K562 (cell line): ENCODE measurements at regions not wholly inside any gene's neighbourhood (a gene's known extent, or its start where the extent isn't known, plus 50 kb on each side); places are given as distances from the start of the nearest gene placed in this dataset.

ENCODE experiments used
- POLR2A ChIP-seq: fragments of 450-650 bp; conservative IDR thresholded peaks from 2 replicates; pipeline ENCODE4 v1.6.1; 2016
- POLR2AphosphoS5 ChIP-seq: IDR thresholded peaks from 2 replicates; pipeline ENCODE4 v1.6.1; 2011; ENCODE audit warnings: mild to moderate bottlenecking, low read depth, low read length, moderate library complexity; ENCODE audit not compliant: control insufficient read depth, insufficient read depth
- SRSF9 ChIP-seq: fragments of 200-400 bp; formaldehyde crosslinking; IDR thresholded peaks from 2 replicates; pipeline ENCODE4 v1.6.1; 2017; ENCODE audit warnings: low read depth, low read length, borderline replicate concordance
- YBX1 ChIP-seq: fragments of 450-650 bp; IDR thresholded peaks from 2 replicates; pipeline ENCODE4 v1.7.1; 2016; ENCODE audit warnings: mild to moderate bottlenecking
- ZNF436 ChIP-seq: fragments of 250-450, 450-650 bp; sonication (Bioruptor Pico); formaldehyde crosslinking; IDR thresholded peaks from 2 replicates; pipeline ENCODE4 v1.7.0; 2020; ENCODE audit warnings: mild to moderate bottlenecking
- ZNF77 ChIP-seq: fragments of 250-450 bp; sonication (Bioruptor Pico); IDR thresholded peaks from 2 replicates; pipeline ENCODE4 v1.5.0; 2020
- TF ChIP-seq, protein P1 (sequence below), 3 experiments: IDR thresholded peaks in 2 of 3; conservative IDR thresholded peaks in 1 of 3; 2 replicates each; pipeline ENCODE4 v1.5.1; 2011 to 2012; ENCODE audit warnings: low read length in 3 of 3, mild to moderate bottlenecking in 3 of 3, control low read depth in 2 of 3, improper control_type of control experiment in 1 of 3, inconsistent platforms in 1 of 3, low read depth in 1 of 3, mixed read lengths in 1 of 3, moderate library complexity in 1 of 3; ENCODE audit not compliant: insufficient read depth in 2 of 3
- TF ChIP-seq, protein P2 (sequence below): fragments of 250-450 bp; sonication (Bioruptor Pico); IDR thresholded peaks from 2 replicates; pipeline ENCODE4 v1.5.0; 2021

DNA sequence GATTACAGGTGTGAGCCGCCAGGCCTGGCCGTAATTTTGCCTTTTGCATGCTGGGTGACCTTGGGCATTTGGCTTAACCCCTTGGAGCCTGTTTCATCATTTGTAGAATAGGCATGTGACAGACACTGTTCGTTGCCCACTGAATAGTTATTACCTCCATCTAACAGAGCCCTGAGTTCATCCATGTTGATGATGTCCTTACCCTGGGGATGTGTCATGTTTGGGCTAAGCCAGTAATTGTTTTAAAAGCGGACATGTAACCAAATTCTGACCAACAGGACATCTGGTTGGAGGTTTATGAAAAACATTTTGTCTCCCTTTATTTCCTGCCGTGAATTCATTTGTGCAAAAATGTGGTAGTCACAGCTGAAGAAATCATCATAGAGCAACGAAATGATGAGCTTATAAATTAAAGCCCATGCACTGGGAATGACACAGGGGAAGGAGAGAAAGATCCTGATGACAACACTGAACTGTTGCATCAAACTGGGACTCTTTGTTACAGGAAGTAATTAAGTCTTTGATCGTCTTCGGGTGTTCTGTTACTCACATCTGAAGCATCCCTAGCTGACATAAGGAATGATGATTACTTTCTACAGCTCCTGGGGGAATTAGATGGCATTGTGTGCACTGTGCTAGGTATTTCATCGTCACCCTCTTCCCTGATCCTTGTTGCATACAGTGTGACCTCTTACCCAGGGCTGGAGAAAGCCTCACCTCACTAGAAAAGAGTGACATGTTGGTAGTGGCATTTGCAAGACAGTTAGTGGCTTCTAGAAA, 117.8 kb downstream of the FGF18 start:
- no peak for TF ChIP-seq SRSF9
- TF ChIP-seq POLR2A = no peak
- TF ChIP-seq, protein P1, sequence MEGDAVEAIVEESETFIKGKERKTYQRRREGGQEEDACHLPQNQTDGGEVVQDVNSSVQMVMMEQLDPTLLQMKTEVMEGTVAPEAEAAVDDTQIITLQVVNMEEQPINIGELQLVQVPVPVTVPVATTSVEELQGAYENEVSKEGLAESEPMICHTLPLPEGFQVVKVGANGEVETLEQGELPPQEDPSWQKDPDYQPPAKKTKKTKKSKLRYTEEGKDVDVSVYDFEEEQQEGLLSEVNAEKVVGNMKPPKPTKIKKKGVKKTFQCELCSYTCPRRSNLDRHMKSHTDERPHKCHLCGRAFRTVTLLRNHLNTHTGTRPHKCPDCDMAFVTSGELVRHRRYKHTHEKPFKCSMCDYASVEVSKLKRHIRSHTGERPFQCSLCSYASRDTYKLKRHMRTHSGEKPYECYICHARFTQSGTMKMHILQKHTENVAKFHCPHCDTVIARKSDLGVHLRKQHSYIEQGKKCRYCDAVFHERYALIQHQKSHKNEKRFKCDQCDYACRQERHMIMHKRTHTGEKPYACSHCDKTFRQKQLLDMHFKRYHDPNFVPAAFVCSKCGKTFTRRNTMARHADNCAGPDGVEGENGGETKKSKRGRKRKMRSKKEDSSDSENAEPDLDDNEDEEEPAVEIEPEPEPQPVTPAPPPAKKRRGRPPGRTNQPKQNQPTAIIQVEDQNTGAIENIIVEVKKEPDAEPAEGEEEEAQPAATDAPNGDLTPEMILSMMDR (IDR thresholded peaks at IDR 0.05 in 2 of 3, conservative IDR thresholded peaks at IDR 0.05 in 1 of 3; ENCODE audit: insufficient read depth in 2 of 3, low read depth in 1 of 3, low read length in 3 of 3) = no peak
- TF ChIP-seq, protein P2, sequence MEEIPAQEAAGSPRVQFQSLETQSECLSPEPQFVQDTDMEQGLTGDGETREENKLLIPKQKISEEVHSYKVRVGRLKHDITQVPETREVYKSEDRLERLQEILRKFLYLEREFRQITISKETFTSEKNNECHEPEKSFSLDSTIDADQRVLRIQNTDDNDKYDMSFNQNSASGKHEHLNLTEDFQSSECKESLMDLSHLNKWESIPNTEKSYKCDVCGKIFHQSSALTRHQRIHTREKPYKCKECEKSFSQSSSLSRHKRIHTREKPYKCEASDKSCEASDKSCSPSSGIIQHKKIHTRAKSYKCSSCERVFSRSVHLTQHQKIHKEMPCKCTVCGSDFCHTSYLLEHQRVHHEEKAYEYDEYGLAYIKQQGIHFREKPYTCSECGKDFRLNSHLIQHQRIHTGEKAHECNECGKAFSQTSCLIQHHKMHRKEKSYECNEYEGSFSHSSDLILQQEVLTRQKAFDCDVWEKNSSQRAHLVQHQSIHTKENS = no peak
- TF ChIP-seq YBX1 = no peak
- no peak for TF ChIP-seq ZNF436 (CRISPR knock-in tag)
- no peak for TF ChIP-seq POLR2AphosphoS5
- TF ChIP-seq ZNF77 = no peak
